Left hindlimb (tissue), 1 donor: ENCODE measurements at regions not wholly inside any gene's neighbourhood (a gene's known extent, or its start where the extent isn't known, plus 50 kb on each side); places are given as distances from the start of the nearest gene placed in this dataset.

Source experiments
- DNase-seq: peaks from one replicate; pipeline ENCODE4 v3.0.0-alpha.2; 2018

DNA sequence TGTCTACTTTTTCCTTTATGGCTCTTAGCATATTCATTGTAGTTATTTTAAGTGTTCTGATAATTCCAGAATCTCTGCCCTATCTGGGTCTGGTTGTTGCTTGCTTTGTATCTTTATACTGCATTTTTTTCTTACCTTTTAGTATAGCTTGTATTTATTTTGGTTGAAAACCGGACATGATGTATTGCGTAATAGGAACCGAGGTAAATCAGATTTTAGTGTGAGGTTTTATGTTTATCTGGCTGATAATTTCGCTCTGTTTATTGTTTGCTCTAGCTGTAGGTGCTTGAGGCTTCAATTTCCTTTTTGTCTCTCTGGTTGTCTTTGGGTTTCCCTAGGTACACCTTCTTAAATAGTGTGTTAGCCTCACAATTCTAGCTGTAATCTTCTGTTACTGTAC lies 263.8 kb upstream of the LCORL start:
- no peak for DNase-seq

DNA sequence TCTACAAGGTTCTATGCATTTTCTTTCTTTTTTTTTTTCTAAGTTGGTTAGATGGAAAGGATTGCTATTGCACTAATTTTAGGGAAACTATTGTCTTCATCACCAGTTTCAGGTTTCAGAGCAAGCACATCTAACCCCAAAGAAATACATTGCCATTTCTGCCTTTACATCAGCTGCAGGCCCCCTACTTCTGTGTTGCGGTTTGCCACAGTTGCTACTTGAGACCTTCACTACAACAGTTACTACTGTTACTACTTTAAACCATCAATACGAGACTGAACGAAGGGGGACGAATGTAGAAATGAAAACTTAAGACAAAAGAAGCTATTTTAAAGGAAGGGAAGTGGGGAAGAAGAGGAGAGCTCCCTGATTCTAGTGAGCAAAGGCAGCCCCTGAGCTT lies 256.7 kb upstream of the LCORL start:
- no peak for DNase-seq

DNA sequence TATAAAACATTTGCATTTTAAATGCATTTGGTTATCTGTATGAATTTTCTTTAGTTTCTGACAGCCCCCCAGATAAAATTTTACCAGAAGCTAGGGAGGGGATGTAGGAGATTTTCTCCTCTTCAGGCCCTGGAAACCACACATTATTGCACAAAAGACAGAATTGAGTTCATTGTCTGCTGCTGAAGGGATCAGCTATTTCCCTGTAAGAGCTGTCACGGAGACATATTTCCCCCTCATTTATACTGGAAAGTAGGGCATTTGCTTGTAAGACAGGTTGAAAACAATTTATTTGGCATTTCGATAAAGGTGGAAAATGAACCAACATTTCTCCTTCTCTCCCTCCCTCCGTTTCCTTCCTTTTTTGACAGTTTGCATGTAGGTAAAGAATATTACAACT lies 241.3 kb upstream of the LCORL start:
- no peak for DNase-seq

DNA sequence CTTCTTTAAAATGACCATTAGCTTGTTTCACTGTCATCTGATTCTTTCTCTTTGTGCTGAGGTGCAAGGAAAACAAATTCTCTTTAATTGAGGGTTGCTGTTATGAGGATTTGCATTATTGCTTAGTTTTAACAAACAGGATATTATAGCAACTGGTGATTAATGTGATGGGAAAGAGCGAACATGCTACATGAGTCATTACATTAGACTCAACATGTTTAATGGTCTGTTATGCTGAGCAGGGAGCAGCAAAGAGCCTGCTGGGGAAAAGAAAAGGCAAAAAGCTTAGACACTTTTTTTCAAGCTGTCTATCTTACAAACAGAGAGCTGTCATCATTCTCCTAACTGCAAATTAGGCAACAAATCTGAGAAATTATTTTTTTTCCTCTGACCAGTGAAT lies 230.5 kb upstream of the LCORL start:
- DNase-seq, result no peak

DNA sequence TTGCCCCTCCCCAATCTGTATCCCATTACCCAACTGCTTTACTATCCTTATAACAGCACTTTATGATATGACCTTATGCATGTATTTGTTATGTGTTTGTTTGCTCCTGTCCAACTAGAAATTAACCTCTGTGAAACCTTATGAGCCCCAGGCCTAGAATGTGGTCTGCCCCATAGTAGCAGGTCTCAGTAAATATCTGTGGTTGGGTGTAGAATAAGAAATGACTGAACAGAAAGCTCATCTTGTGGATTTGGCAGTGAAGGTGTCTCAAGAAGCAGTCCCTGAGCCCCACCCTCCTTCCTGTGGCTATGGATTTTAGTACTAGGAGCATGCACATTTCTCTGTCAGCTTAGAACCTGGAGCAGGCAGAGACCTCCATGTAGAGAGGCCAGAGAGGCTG lies 229.0 kb upstream of the LCORL start:
- DNase-seq, result no peak

DNA sequence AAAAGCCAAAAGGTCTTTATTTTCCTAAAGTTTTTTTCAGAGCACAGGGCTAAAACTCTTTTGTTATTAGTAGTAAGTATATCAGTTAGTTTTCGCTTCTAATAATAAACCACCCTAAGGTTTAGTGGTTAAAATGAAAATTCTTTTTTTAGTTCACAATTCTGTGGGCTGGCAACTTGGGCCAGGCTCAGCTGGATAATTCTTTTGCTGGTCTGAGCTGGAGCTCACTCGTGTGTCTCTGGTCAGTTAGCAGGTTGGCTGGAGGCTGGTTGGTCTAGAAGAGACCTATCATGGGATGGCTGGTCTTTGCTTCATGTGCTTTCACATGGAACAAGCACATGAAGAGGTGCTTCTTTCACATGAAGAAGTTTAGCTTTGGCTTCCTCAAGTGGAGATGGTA lies 227.1 kb upstream of the LCORL start:
- DNase-seq, result no peak

DNA sequence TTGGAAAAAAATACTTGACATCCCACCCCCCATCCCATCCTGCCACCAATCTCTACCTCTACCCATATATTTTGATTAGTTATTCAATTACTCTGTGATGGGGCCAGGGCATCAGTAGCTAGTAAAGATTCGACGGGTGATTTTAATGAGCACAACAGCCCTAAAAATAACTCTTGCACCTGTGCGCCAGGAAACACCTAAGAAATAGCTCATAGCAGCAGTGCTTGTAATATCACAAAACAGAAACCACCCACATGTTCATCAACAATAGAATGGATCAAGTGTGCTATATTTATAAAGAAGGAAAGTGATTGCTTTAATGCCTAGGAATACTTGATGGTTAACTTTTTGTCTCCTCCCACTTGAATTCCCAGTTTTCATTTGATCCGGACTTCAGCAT lies 225.6 kb upstream of the LCORL start:
- DNase-seq, result no peak

DNA sequence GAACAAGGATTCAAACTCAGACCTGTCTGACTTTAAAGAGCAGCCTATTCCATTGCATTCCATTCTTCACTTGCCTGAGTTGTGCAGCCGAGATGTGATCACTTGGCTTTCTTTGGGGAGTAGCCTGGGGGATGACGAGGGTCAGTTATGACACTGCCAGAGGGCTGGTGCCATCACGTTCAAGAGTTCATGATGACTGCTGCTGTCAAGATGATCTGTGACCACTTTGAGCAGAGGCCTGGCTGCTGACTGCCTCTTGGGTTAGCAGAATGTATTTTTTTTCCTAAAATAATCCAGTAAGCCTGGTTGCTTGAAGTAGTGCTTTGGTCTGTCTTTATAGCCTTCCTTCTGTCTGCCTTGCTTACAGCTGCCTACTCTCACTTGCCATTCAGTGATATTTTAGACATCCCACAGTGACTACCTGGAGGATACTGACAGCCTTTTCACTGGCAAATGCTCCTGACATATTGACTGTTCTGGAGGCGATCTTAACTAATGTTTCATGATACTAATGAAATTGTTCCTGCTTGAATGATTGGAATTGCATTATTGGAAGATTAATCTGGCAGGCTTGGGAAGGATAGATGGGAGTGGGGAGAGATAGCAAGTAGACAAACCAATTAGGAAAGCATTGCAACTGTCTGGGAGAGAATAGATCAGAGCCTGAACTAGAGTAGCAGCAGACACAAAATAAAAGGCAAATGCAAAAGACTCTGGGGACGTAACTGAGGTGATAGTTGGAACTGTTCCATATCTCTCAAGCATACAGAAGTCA lies 221.6 kb upstream of the LCORL start:
- no peak for DNase-seq

DNA sequence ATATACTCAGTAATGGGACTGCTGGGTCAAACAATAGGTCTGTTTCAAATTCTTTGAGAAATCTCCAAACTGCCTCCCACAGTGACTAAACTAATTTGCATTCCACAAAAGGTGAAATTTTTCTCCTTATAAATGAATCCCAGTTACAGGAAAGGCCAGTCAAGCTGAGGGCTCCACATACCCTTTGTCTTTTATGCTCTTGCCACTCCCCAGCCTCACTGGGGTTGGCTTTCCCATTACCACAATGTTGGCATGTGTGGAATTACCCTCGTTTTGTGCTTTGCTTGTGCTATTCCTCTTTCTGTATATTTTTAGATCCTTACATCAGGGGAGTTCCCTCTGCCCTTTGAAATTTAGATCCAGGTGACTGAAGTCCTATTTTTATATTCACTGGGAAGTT lies 220.2 kb upstream of the LCORL start:
- DNase-seq, result no peak

DNA sequence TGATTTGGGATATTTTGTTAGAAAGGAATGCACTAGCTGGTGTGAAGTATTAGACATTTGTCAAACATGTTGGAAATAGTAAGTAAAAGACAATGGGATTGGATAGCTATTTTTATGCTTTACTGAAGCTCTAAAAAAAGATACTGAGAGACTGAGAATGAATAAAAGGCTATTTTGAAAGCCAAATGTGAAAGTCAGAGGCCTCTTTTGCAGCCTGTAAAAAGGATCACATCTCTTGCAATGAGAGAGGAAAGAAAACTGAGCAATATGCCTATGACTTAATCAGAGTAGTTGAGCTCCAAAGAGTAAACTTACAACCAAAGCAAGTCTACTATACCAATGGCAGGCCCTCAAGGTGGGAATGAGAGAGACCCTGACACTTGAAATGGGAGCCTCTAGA lies 212.6 kb upstream of the LCORL start:
- DNase-seq, result no peak

DNA sequence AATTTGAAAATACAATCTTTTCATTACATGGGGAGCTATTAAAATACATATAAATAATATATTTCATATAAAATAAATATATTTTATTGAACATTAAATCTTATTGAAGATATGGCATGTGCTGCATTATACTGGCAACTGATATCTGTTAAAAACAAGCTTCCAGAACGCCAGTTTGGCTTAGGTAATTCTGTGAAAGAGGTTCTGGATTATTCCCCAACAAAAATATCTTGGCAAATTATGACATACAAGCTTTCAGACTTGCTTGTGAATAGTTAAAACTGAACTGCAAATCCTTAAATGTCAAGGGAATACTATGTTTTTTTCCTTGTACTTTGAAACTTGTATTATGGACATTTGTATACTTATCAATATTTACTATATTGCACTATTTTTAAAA lies 210.2 kb upstream of the LCORL start:
- DNase-seq, result no peak

DNA sequence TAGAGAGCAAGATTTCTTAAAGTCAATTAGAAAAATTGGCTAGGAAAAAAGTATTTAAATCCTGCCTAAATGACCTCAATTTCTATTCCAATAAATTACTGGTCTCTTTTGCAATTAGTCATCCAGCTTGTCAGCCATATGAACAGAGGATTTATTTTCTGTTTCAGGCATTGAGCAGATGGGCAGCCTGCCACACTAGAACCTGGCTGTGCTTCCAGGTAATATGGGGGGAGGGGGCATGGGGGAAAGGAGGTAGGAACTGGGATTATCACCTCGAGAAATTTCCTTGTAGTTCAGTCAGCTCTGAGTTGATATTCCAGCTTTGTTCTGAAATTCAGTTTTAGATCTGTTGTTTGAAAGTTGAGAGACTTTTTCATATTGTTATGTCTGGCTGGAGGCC lies 206.3 kb upstream of the LCORL start:
- DNase-seq, result no peak

DNA sequence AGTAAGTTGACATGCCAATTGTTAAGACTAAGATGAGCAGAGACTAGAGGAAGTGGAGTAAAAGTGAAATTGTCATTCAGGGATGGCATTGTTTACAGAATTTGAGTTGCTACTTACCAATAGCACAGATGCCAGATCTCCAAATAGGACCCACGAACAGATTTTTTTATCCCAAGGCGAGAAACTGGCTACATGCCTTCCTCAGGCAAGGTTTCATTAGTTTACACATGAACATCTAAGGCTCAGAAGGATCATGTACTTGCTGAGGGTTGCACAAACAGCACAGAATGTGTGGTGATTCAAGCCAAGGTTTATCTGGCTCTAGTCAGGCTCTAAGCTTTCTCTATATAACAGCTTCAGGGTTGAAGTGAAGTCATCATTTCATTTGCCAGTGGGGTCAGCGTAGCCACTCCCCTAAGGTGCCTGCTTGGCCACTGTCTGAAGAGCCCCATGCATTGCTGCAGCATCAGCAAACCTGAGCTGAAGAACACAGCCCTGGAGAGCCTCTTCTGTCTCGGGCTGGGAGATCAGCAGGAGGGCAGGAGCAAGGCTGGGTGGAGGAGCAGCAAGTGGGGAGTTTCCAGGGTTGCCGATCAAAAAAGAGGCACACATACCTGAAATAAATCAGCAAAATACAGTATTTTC lies 193.0 kb upstream of the LCORL start:
- no peak for DNase-seq

DNA sequence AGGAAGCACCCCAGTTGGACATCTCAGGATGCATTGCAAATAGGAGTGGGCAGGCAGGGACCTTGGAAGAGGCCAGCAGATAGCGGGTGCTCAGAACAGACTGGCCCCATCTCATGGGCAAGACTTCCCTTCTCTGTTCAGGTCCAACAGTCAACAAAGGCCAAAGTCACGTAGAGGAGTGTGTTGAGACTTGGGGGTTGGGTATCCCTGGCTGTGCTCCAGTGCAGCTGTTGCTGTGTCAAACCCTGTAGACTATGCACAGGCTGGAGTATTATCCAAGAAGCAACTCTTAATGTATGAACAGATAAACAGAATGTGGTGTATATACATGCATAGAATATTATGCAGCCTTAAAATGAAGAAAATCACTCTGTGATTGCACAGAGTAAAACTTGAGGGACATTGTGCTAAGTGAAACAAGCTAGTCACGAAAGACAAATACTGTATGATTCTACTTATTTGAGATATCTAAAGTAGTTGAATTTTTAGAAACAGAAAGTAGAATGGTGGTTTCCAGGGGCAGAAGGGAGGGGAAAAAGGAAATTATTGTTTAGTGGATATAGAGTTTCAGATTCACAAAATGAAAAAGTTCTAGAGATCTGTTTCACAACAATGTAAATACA lies 192.1 kb upstream of the LCORL start:
- DNase-seq, result no peak

DNA sequence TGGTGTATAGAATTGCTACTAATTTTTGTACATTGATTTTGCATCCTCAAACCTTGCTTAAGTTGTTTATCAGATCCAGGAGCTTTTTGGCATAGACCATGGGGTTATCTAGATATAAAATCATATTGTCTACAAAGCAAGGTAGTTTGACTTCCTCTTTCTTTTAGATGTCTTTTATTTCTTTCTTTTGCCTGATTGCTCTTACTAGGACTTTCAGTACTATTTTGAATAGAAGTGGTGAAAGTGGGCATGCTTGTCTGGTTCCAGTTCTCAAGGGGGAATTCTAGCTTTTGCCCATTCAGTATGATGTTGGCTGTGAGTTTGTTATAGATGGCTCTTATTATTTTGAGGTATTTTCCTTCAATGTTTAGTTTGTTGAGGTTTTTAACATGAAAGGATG lies 187.9 kb upstream of the LCORL start:
- no peak for DNase-seq

DNA sequence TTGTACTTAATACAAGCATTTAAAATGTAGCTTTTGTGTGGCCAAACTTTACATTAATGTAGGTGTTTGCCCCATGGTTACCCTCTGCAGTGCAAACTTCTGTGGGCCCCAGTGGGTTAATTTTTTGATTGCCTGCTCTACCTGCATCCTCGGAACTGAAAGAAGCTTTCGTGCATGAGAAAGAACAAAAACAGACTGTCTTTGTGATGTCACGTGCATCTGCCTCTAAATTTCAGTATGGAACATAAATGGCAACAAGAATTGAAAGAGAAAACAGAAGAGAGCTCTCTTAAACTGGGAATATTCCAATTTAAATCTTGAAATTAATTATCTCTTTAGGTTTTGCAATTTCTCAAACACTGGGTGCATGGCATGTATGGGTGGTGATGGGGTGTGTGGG lies 182.4 kb upstream of the LCORL start:
- no peak for DNase-seq

DNA sequence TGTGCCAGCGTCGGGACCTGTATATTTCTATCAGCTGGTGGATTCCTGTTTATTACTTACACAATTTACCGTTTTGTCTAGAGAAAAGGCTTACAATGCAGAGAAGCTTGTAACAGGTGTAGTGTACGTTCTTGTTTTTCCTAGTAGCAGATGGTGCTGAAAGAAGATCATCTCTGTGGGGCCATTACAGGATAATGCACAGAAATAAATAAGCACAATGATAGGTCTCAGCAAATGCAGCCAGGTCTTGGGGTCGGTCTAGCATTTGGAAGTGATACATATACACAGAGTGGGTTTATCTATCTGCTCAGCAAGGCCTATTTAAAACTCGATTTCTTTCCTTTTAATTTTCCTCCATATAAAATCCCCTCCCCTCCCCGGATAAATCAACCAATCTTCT lies 180.9 kb upstream of the LCORL start:
- no peak for DNase-seq

DNA sequence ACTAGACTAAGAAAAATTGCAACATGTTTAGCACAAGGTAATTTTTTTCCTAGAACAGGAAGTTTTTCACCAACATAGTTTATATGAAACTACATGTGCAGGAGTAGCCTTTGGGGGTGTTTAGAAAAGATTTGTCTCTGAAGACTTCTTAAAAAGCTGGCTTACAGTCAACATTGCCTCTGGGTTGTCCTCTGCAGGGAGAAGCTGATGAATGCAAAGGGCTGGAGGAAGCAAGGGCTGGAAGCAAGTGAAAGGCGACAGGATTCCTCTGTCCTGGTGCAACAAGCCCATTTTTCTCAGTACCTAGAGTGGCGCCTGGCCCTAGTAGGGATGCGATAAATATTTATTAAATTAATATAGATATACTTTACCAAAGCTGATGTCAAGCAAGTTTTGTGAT lies 180.3 kb upstream of the LCORL start:
- DNase-seq, result no peak

DNA sequence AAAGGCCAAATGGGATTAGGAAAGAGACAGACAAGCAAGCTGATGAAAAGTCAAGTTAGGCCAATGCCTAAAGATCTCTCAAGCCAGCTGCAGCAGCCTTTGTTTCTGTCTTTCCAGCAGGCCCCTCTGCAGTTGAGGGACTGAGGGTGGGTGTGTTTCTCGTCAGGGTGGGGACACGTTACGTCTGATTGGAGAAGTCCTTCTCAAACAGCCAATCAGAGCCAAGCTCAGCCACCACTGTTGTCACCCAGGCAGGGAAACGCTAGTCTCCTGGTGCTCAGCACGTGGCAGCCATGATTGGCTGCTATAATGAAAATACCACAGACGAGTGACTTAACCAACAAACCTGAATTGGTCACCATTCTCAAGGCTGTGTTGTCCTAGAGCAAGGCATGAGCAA lies 177.1 kb upstream of the LCORL start:
- DNase-seq, result no peak

DNA sequence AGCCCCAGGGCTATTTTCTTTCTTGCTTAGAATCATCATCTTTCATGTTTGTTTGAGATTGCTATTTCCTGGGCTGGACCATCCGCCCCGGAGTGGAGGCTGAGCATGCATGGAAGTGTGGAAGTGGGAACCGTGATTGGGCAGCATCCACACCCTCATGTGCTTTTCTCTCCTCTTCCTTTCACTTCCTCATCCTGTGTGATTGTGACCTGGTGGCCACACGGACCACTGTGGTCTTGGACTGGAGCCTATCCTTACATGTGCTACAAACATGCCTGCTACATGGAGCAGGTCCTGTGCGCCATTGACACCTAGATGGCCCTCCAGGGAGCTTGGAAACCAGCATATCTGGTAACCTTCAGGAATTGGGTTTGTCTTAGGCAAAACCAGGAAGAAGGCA lies 175.9 kb upstream of the LCORL start:
- no peak for DNase-seq

DNA sequence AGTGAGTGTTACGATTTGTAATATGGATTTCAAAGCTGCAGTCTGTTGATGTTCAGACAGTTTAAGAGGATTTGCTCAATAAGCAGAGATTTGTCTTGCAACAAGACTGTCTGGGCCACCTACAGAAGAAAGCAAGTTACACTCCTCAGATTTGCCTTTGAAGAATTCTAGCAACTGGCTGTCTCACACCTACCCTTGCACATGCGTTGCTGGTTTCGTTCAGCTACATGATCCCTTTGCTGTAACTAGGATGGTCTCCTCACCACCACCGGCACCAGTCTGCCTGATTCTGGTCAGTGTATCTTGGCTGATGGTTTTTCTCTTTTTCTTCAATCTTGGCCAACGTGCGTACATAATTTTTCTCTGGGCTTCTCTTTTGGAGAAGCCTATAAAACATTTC lies 172.7 kb upstream of the LCORL start:
- DNase-seq, result no peak

DNA sequence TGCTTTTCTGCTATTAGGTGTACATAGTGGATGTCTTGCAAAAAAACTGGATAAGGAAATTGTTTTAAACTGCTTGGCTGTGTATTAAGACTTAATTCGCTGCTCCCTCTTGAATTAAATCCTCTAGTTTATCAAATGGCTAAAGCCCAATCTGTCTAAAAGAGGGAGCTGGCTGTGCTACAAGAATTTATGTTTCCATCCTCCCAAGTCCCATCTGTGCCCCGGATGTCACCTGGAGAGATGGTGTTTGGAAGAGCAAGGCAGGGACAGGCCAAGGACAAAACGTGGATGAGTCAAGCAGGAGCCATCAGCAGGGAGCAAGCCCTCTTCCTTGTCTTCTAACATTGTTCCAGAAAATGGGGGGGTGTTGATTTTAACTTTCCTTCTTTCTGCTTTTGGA lies 171.3 kb upstream of the LCORL start:
- DNase-seq, result no peak

DNA sequence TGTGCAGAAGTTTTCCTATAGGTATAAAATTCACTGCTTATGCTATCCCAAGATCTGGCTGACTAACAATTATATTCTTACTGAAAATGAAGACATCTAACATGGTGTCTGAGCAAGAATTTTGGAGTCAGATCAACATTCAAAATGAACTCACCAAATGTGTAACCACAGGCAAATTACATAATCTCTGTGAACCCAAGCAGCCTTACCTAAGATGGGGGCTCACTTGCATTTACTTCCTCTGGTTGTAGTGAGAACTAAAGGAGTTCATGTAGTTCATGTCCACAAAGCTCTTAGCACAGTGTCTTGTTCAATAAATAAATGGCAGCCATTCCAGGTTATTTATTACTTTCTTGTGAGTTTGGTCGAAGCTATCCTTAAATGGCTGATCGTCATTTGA lies 163.9 kb upstream of the LCORL start:
- DNase-seq, result no peak

DNA sequence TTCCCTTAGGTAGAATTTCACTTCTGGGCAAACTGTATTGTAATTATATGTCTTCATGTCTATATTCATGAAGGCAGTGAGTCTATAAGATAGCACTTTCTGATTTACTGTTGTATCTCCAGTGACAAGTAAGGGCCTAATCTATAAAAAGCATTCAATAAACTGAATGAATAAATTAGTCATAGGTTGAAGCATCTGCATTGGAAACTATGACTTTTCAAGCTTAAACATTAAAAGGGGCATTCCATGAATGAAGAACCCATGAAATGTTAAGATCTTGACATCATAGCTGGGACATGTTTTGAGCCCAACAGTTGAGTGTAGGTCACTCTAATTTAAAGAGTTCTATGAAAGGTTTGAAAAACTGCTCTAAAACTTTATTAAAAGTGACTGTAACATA lies 159.3 kb upstream of the LCORL start:
- DNase-seq, result no peak

DNA sequence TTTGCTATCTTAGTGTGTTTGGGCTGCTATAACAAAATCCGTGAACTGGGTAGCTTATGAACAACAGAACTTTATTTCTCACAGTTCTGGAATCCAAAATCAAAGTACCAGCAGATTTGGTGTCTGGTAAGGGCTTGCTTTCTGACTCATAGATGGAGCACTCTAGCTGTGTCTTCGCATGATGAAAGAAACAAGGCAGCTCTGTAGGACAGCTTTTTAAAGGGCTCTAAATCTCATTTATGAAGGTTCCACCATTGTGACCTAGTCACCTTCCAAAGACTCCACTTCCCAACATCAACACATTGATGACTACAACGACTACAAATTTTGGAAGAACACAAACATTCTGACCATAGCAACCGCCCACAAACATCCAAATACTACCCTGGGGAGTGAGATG lies 158.6 kb upstream of the LCORL start:
- DNase-seq, result no peak
